ENCODE measurements at regions not wholly inside any gene's neighbourhood (a gene's known extent, or its start where the extent isn't known, plus 50 kb on each side); places are given as distances from the start of the nearest gene placed in this dataset.

GRCh38 chr5:87877495-87877894, 391.1 kb downstream of the TMEM161B start:
- intact Hi-C loops (cut with micrococcal nuclease; ENCODE audit: unreplicated experiment), result no loop called here
- Histone ChIP-seq H3K4me1 (ENCODE audit: control insufficient read depth, insufficient read depth, low read length) (no peaks in the 10 kb centered on the region), H2AFZ (ENCODE audit: control insufficient read depth, low read depth, low read length) (no peak overlapping the region), H4K20me1 (ENCODE audit: control insufficient read depth, insufficient read depth) (no peaks in the 10 kb centered on the region), H3K9me3 (replicated peaks; ENCODE audit: control insufficient read depth, insufficient read depth, low read length) (no peaks in the 10 kb centered on the region), H3K27ac (ENCODE audit: control insufficient read depth, insufficient read depth) (no peak overlapping the region), H3K4me3 (no peak overlapping the region), H3K36me3 (ENCODE audit: control insufficient read depth in 2 of 2, insufficient read depth in 2 of 2, low read length in 1 of 2) (no peaks in the 10 kb centered on the region), H3K9ac (ENCODE audit: control insufficient read depth, insufficient read depth, low read length) (no peak overlapping the region), H3K27me3 (replicated peaks in 1 of 2; ENCODE audit: control insufficient read depth in 2 of 2, insufficient read depth in 2 of 2, low read length in 1 of 2) (no peaks in the 10 kb centered on the region), H3K4me2 (ENCODE audit: control insufficient read depth, insufficient read depth) (no peak overlapping the region), H3K79me2 (ENCODE audit: control insufficient read depth, insufficient read depth, low read length) (no peaks in the 10 kb centered on the region)
- SMC1A ChIA-PET (ENCODE audit: uncharacterized antibody, unreplicated experiment), result no interaction called here
- in situ Hi-C loops (cut with MboI), result no loop called here
- TF ChIP-seq RUNX3 (IDR thresholded peaks at IDR 0.05; ENCODE audit: low read length) (no peak), GATAD2B (conservative IDR thresholded peaks at IDR 0.05; ENCODE audit: low read depth) (no peak), MEF2B (IDR thresholded peaks at IDR 0.05; ENCODE audit: partially characterized antibody, poor library complexity, severe bottlenecking) (no peak), HDGF (IDR thresholded peaks at IDR 0.05) (no peak), MTA3 (IDR thresholded peaks at IDR 0.05; ENCODE audit: borderline replicate concordance, low read length) (no peak), NR2C1 (IDR thresholded peaks at IDR 0.05) (no peak), CREB1 (IDR thresholded peaks at IDR 0.05; ENCODE audit: low read depth) (no peak), SREBF2 (IDR thresholded peaks at IDR 0.05; ENCODE audit: low read length) (no peak), PML (IDR thresholded peaks at IDR 0.05; ENCODE audit: low read length) (no peak), SMARCA5 (IDR thresholded peaks at IDR 0.05) (no peak), SUPT20H (IDR thresholded peaks at IDR 0.05; ENCODE audit: borderline replicate concordance, control insufficient read depth, low read depth, low read length) (no peak), CHD2 (IDR thresholded peaks at IDR 0.05; ENCODE audit: borderline replicate concordance, low read depth, low read length) (no peak), IKZF1 (conservative IDR thresholded peaks at IDR 0.05) (no peak), ZZZ3 (IDR thresholded peaks at IDR 0.05; ENCODE audit: control insufficient read depth, insufficient read length, low read depth) (no peak), ZSCAN29 (IDR thresholded peaks at IDR 0.05) (no peak), RFX5 (IDR thresholded peaks at IDR 0.05; ENCODE audit: low read depth, low read length) (no peak), POLR2A (IDR thresholded peaks at IDR 0.05; ENCODE audit: low read depth, low read length) (no peak)
- TF ChIP-seq, protein P1, sequence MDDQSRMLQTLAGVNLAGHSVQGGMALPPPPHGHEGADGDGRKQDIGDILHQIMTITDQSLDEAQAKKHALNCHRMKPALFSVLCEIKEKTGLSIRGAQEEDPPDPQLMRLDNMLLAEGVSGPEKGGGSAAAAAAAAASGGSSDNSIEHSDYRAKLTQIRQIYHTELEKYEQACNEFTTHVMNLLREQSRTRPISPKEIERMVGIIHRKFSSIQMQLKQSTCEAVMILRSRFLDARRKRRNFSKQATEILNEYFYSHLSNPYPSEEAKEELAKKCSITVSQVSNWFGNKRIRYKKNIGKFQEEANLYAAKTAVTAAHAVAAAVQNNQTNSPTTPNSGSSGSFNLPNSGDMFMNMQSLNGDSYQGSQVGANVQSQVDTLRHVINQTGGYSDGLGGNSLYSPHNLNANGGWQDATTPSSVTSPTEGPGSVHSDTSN (IDR thresholded peaks at IDR 0.05; ENCODE audit: insufficient replicate concordance, low read depth, low read length), result no peak
- TF ChIP-seq, protein P2, sequence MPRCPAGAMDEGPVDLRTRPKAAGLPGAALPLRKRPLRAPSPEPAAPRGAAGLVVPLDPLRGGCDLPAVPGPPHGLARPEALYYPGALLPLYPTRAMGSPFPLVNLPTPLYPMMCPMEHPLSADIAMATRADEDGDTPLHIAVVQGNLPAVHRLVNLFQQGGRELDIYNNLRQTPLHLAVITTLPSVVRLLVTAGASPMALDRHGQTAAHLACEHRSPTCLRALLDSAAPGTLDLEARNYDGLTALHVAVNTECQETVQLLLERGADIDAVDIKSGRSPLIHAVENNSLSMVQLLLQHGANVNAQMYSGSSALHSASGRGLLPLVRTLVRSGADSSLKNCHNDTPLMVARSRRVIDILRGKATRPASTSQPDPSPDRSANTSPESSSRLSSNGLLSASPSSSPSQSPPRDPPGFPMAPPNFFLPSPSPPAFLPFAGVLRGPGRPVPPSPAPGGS (IDR thresholded peaks at IDR 0.05; ENCODE audit: borderline replicate concordance, insufficient read depth, low read depth, low read length, poor library complexity, severe bottlenecking), result no peak
- POLR2A ChIA-PET, result no interaction called here
- DNase-seq (ENCODE audit: low read depth, low spot score) (no peak), ATAC-seq (no peak), FAIRE-seq (no peak)
- CTCF ChIA-PET, result no interaction called here
- 52% methylated on average over 2 of the region's 2 CpGs for WGBS (ENCODE audit: insufficient coverage, insufficient replicate concordance, low lambda C conversion rate, missing lambda C conversion rate)
- RAD21 ChIA-PET (ENCODE audit: unreplicated experiment), result no interaction called here
- no TSS peak for BruUV-seq (replicated peaks)

Measured in GM12878 (cell line).